ENCODE measurements at regions not wholly inside any gene's neighbourhood (a gene's known extent, or its start where the extent isn't known, plus 50 kb on each side); places are given as distances from the start of the nearest gene placed in this dataset.
"Not testable (repeated sequence)": the region's sequence is repeated elsewhere in the genome, so short reads cannot be mapped to it uniquely, and the experiment has no call there.

GRCh38 chr12:30201301-30202160 lies 417.8 kb upstream of the TMTC1 start:
- DNase-seq: no peak

- DNase-seq: no peak
Observed at GRCh38 chr12:30200864-30201263, 417.1 kb upstream of the TMTC1 start.

GRCh38 chr12:30197392-30198057 lies 413.8 kb upstream of the TMTC1 start:
- peak; percentile 59 for DNase-seq

GRCh38 chr12:30191696-30192455 lies 408.1 kb upstream of the TMTC1 start:
- DNase-seq: no peak

- DNase-seq: no peak
Observed at GRCh38 chr12:30188602-30189326, 405.0 kb upstream of the TMTC1 start.

GRCh38 chr12:30187426-30187825 lies 403.7 kb upstream of the TMTC1 start:
- no peak for DNase-seq

- no peak for DNase-seq
Observed at GRCh38 chr12:30181334-30181733, 397.6 kb upstream of the TMTC1 start.

GRCh38 chr12:30180602-30181001 lies 396.9 kb upstream of the TMTC1 start:
- no peak for DNase-seq

- DNase-seq: peak; percentile 15
Observed at GRCh38 chr12:30178916-30179315, 395.2 kb upstream of the TMTC1 start.

- no peak for DNase-seq
Observed at GRCh38 chr12:30169839-30170591, 386.3 kb upstream of the TMTC1 start.

GRCh38 chr12:30166006-30166795 lies 382.5 kb upstream of the TMTC1 start:
- no peak for DNase-seq

GRCh38 chr12:30164382-30165318 lies 380.9 kb upstream of the TMTC1 start:
- DNase-seq: peak; percentile 32

- not testable (repeated sequence) for DNase-seq
Observed at GRCh38 chr12:30156833-30157232, 373.1 kb upstream of the TMTC1 start.

- no peak for DNase-seq
Observed at GRCh38 chr12:30155001-30155730, 371.4 kb upstream of the TMTC1 start.

GRCh38 chr12:30153981-30154380 lies 370.2 kb upstream of the TMTC1 start:
- no peak for DNase-seq

- DNase-seq: no peak
Observed at GRCh38 chr12:30152705-30153104, 369.0 kb upstream of the TMTC1 start.

- no peak for DNase-seq
Observed at GRCh38 chr12:30151831-30152230, 368.1 kb upstream of the TMTC1 start.

- DNase-seq: no peak
Observed at GRCh38 chr12:30146561-30146960, 362.8 kb upstream of the TMTC1 start.

- no peak for DNase-seq
Observed at GRCh38 chr12:30145684-30146032, 361.9 kb upstream of the TMTC1 start.

Measured in OCI-M1 (cell line).